ENCODE measurements at regions not wholly inside any gene's neighbourhood (a gene's known extent, or its start where the extent isn't known, plus 50 kb on each side); places are given as distances from the start of the nearest gene placed in this dataset.

- POLR2A ChIA-PET = no interaction called here
- CTCF ChIA-PET = interaction anchor here (1.4 kb wide), 1 partner anchor 638 kb away, joined by 3 read pairs; no protein-coding TSS in a partner anchor
- TF ChIP-seq ELF4 (IDR thresholded peaks at IDR 0.05) = no peak
- no peak for TF ChIP-seq L3MBTL2 (conservative IDR thresholded peaks at IDR 0.05)
- no peak for TF ChIP-seq SP1 (IDR thresholded peaks at IDR 0.05)
- TF ChIP-seq SUZ12 (IDR thresholded peaks at IDR 0.05) = no peak
- TF ChIP-seq ZNF384 (IDR thresholded peaks at IDR 0.05) = no peak
- no peak for TF ChIP-seq FOXM1 (IDR thresholded peaks at IDR 0.05; ENCODE audit: borderline replicate concordance)
- TF ChIP-seq FOXA1 (IDR thresholded peaks at IDR 0.05) = no peak
- no peak for TF ChIP-seq CTBP1 (IDR thresholded peaks at IDR 0.05; ENCODE audit: borderline replicate concordance)
- no peak for DNase-seq (ENCODE audit: extremely low spot score)
These were observed 511.3 kb upstream of the ZMIZ1 start for GRCh38 chr10:78557433-78557925.

GRCh38 chr10:78559661-78560340, 509.0 kb upstream of the ZMIZ1 start:
- TF ChIP-seq FOXA1 (IDR thresholded peaks at IDR 0.05) = no peak
- no peak for TF ChIP-seq FOXM1 (IDR thresholded peaks at IDR 0.05; ENCODE audit: borderline replicate concordance)
- no peak for TF ChIP-seq NFRKB (IDR thresholded peaks at IDR 0.05)
- no peak for TF ChIP-seq SP1 (IDR thresholded peaks at IDR 0.05)
- no peak for TF ChIP-seq ZNF384 (IDR thresholded peaks at IDR 0.05)
- TF ChIP-seq HDGF (IDR thresholded peaks at IDR 0.05; ENCODE audit: borderline replicate concordance) = no peak
- no peak for TF ChIP-seq TARDBP (IDR thresholded peaks at IDR 0.05)
- TF ChIP-seq L3MBTL2 (conservative IDR thresholded peaks at IDR 0.05) = no peak
- no peak for TF ChIP-seq ELF4 (IDR thresholded peaks at IDR 0.05)
- TF ChIP-seq FOXK2 (IDR thresholded peaks at IDR 0.05) = no peak
- TF ChIP-seq BHLHE40 (IDR thresholded peaks at IDR 0.05; ENCODE audit: borderline replicate concordance) = no peak
- TF ChIP-seq CTBP1 (IDR thresholded peaks at IDR 0.05; ENCODE audit: borderline replicate concordance) = no peak
- TF ChIP-seq PKNOX1 (IDR thresholded peaks at IDR 0.05) = no peak
- no peak for TF ChIP-seq LEF1 (IDR thresholded peaks at IDR 0.05; ENCODE audit: borderline replicate concordance)
- TF ChIP-seq SUZ12 (IDR thresholded peaks at IDR 0.05) = no peak
- no peak for TF ChIP-seq ARNT (IDR thresholded peaks at IDR 0.05)
- POLR2A ChIA-PET = no interaction called here
- CTCF ChIA-PET = no interaction called here
- no peak for DNase-seq (ENCODE audit: extremely low spot score)

- TF ChIP-seq TARDBP (IDR thresholded peaks at IDR 0.05) (no peak), PKNOX1 (IDR thresholded peaks at IDR 0.05) (no peak), BHLHE40 (IDR thresholded peaks at IDR 0.05; ENCODE audit: borderline replicate concordance) (no peak), HDGF (IDR thresholded peaks at IDR 0.05; ENCODE audit: borderline replicate concordance) (no peak), FOXA1 (IDR thresholded peaks at IDR 0.05) (no peak), FOXM1 (IDR thresholded peaks at IDR 0.05; ENCODE audit: borderline replicate concordance) (no peak), L3MBTL2 (conservative IDR thresholded peaks at IDR 0.05) (no peak), SP1 (IDR thresholded peaks at IDR 0.05) (no peak), ELF4 (IDR thresholded peaks at IDR 0.05) (no peak)
- no peak for DNase-seq (ENCODE audit: extremely low spot score)
- POLR2A ChIA-PET = no interaction called here
- CTCF ChIA-PET = no interaction called here
These were observed 508.5 kb upstream of the ZMIZ1 start for GRCh38 chr10:78560341-78560688.

GRCh38 chr10:78563314-78563713, 505.5 kb upstream of the ZMIZ1 start:
- ChIA-PET POLR2A (no interaction called here), CTCF (no interaction called here)
- no peak for DNase-seq (ENCODE audit: extremely low spot score)
- no peak for TF ChIP-seq ZNF384 (IDR thresholded peaks at IDR 0.05)
- no peak for TF ChIP-seq TARDBP (IDR thresholded peaks at IDR 0.05)
- TF ChIP-seq SP1 (IDR thresholded peaks at IDR 0.05) = no peak
- TF ChIP-seq BHLHE40 (IDR thresholded peaks at IDR 0.05; ENCODE audit: borderline replicate concordance) = no peak
- TF ChIP-seq LEF1 (IDR thresholded peaks at IDR 0.05; ENCODE audit: borderline replicate concordance) = no peak
- TF ChIP-seq ARNT (IDR thresholded peaks at IDR 0.05) = no peak
- TF ChIP-seq SUZ12 (IDR thresholded peaks at IDR 0.05) = no peak
- TF ChIP-seq HDGF (IDR thresholded peaks at IDR 0.05; ENCODE audit: borderline replicate concordance) = no peak
- TF ChIP-seq ELF4 (IDR thresholded peaks at IDR 0.05) = no peak
- TF ChIP-seq FOXM1 (IDR thresholded peaks at IDR 0.05; ENCODE audit: borderline replicate concordance) = no peak
- no peak for TF ChIP-seq FOXA1 (IDR thresholded peaks at IDR 0.05)
- TF ChIP-seq CTBP1 (IDR thresholded peaks at IDR 0.05; ENCODE audit: borderline replicate concordance) = no peak
- no peak for TF ChIP-seq L3MBTL2 (conservative IDR thresholded peaks at IDR 0.05)

- POLR2A ChIA-PET = no interaction called here
- DNase-seq (ENCODE audit: extremely low spot score) = no peak
- TF ChIP-seq LEF1 (IDR thresholded peaks at IDR 0.05; ENCODE audit: borderline replicate concordance) (no peak), ZNF384 (IDR thresholded peaks at IDR 0.05) (no peak), TARDBP (IDR thresholded peaks at IDR 0.05) (no peak), FOXA1 (IDR thresholded peaks at IDR 0.05) (no peak), CTBP1 (IDR thresholded peaks at IDR 0.05; ENCODE audit: borderline replicate concordance) (no peak), FOXK2 (IDR thresholded peaks at IDR 0.05) (no peak), ELF4 (IDR thresholded peaks at IDR 0.05) (no peak), HDGF (IDR thresholded peaks at IDR 0.05; ENCODE audit: borderline replicate concordance) (no peak), SUZ12 (IDR thresholded peaks at IDR 0.05) (no peak), PKNOX1 (IDR thresholded peaks at IDR 0.05) (no peak), NFRKB (IDR thresholded peaks at IDR 0.05) (no peak), BHLHE40 (IDR thresholded peaks at IDR 0.05; ENCODE audit: borderline replicate concordance) (no peak), ARNT (IDR thresholded peaks at IDR 0.05) (no peak), SP1 (IDR thresholded peaks at IDR 0.05) (no peak), FOXM1 (IDR thresholded peaks at IDR 0.05; ENCODE audit: borderline replicate concordance) (no peak), L3MBTL2 (conservative IDR thresholded peaks at IDR 0.05) (no peak)
- CTCF ChIA-PET = no interaction called here
These were observed 502.9 kb upstream of the ZMIZ1 start for GRCh38 chr10:78565841-78566240.

Measured in HEK293T (cell line).